CD4-positive, alpha-beta T cell treated with Interleukin-15 for 1 hour (primary cell): ENCODE measurements at regions not wholly inside any gene's neighbourhood (a gene's known extent, or its start where the extent isn't known, plus 50 kb on each side); places are given as distances from the start of the nearest gene placed in this dataset.
"Not testable (repeated sequence)": the region's sequence is repeated elsewhere in the genome, so short reads cannot be mapped to it uniquely, and the experiment has no call there.

Source experiments
- DNase-seq: peaks from one replicate; pipeline ENCODE4 v3.0.0-alpha.2; 2020

DNA sequence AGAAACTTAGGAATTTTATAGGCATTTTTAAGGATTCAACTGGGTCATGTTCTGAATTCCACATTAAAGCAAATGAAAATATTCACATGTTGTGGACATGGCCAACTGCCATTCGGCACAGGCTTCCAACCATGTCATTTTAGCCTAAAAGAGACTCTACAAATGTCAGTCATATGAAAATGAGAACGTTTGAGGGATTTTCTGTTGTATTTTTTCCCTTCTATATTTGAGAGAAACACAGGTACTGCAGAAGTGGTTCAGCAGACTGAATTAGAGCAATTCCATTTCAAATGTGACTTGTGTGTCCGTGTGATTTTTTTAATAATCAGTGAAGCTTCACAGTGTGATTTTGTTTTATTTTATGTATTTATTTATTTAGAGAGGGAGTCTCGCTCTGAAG lies 124.3 kb downstream of the TP53TG3F start:
- not testable (repeated sequence) for DNase-seq

- not testable (repeated sequence) for DNase-seq
Observed at GRCh38 chr16:33588589-33588988, 129.2 kb downstream of the TP53TG3F start.

DNA sequence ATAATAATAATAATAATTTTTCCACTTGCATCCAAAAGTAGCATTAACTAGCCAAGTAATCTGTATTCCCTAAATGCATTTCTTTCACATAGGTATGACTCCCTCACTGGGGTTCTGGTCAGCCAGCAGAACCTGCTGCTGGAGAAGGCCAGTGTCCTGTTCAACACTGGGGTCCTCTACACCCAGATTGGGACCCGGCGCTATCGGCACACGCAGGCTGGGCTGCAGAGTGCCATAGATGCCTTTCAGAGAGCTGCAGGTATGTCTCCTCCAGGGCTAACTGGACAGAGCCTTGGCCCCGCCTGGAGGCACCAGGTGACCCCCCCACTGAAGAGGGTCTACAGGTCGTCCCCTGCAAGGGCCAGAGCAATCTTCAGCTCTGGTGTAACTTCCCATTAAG lies 133.9 kb downstream of the TP53TG3F start:
- not testable (repeated sequence) for DNase-seq

DNA sequence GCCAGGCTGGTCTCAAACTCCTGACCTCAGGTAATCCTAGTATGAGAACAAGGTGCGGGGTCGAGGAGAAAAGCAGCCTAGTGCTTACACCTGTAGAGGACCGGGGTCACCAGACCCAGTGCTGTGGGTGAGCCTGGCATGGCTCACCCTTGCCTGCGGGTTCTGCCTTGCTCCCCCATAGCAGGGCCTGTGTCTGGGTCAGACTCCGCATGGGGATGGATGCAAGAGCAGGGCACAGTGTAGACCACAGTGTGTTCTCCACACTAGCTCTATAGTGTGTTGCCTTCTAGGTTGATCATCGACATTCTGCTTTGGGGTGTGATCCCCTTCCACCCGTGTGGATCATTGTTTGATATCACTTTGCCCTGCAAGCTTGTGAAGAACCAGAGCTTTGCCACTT lies 135.7 kb downstream of the TP53TG3F start:
- not testable (repeated sequence) for DNase-seq

DNA sequence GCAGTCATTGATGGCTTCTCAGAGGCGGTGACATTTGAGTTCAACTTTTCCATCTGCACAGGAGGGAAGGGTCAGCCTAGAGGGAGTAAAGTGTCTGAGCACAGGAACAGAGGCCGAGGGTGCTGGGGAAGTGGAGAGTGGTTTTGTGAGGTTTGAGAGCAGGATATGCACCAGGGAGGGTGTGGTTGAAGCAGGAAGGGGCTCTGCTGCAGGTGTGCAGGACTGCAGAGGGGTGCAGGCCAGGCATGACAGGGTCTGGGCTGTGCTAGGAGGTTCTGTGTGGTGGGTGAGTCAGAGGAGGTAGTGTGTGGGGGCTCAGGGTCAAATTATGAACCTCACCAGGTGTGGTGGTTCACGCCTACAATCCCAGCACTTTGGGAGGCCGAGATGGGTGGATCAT lies 141.6 kb downstream of the TP53TG3F start:
- DNase-seq: not testable (repeated sequence)

GRCh38 chr16:33623535-33624077 lies 164.2 kb downstream of the TP53TG3F start:
- not testable (repeated sequence) for DNase-seq

DNA sequence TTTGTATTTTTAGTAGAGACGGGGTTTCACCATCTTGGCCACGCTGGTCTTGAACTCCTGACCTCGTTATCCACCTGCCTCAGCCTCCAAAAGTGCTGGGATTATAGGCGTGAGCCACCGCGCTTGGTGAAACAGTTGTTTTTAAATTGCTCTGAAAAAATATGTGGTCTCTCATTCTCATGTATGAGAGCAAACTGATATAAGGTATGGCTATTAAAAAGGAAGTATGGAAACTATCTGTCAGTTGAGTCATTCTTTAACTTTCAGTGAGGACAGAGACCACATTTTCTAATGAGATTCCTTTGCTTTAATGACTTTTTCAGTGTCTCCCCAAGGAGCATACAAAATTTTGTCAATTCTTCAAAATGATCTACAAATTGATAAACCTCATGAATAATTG lies 169.5 kb downstream of the TP53TG3F start:
- not testable (repeated sequence) for DNase-seq

DNA sequence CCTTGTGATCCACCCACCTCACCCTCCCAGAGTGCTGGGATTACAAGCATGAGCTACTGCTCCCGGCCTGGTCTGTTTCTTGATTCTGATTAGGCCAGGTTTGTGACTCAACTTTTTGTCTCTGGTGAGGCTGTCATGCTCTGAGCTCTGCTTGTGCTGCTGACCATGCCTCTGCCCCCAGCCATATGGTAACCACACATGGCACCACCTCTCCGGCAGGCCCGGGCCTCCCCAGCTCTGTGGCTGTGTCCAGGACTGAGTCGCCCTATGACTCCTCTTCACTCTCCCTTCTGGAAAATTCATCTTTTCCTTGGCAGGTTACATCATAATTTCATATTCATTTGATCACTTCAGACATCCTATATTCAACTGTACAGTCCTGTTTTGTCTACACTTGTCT lies 172.3 kb downstream of the TP53TG3F start:
- DNase-seq: not testable (repeated sequence)

DNA sequence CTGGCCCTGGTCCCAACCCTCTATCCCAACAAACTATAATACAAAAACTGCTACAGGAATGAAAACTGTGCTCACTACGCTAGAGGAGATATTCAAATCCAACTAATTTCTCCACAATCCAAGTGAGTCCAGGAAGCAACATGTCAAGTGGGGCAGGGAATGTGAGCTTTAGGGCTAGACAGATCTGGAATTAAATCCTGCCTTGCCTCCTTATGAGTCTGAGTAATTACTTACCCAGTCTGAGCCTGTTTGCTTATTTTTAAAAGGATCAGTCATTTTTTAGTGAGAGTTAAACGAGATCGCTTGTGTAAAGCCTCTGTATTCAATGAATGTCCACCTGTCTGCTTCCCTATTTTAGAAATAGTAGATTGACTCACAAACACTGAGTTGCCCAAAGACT lies 174.6 kb downstream of the TP53TG3F start:
- not testable (repeated sequence) for DNase-seq

DNA sequence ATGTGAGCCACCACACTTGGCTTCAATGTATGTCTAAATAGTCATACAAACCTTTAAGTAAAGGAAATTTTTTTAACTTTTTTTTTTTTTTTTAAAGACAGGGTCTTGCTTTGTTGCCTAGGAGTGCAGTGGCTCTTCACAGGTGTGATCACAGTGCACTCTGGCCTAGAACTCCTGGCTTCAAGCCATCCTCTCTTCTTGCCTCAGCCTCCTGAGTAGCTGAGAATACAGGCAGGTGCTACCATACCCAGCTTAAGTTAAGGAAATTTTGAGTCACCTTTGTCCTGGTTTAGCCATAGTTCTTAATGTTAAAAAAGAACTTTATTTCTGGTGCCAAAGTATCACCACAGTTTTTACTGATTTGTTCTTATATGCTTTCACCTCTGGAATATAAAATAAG lies 177.3 kb downstream of the TP53TG3F start:
- DNase-seq: not testable (repeated sequence)

GRCh38 chr16:33643270-33643669 lies 183.9 kb downstream of the TP53TG3F start:
- DNase-seq: not testable (repeated sequence)

GRCh38 chr16:33643698-33644381 lies 184.4 kb downstream of the TP53TG3F start:
- DNase-seq: not testable (repeated sequence)

DNA sequence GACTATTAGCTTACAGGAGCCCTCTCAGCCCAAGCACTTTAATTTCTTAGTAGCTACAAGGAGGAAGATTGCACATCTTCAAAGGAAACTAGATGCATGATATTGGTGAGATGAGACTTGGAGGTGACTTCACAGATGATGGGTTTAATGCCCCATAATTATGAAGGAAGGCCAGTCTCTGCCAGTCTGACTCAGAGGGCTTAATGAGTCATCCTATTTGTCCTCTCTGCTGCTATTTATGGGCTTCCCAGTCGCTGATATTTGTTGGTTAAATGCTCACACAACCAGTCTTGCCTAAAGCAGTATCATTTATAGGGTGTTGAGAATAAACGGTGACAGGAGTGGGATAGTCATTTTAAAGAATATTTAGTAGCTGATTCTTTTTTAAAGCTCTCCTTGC lies 187.0 kb downstream of the TP53TG3F start:
- DNase-seq: not testable (repeated sequence)

DNA sequence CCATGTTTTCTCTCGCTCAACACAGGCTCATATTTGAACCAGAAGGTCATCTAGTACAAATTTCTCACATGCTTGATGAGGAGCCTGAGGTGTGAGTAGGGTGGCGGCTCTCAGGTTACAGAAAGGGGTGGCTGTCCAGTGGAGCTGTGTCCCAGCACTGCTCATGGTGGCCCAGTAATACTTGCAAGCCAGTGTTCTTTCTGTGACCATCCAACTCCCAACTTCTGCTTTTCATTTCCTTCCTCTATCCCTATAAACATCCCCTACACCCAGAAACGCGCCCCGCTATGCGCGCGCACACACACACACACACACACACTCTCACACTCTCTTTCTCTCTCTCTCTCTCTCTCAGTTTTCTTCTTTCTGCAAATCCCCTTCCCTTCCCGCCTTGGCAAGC lies 196.3 kb downstream of the TP53TG3F start:
- DNase-seq: not testable (repeated sequence)

DNA sequence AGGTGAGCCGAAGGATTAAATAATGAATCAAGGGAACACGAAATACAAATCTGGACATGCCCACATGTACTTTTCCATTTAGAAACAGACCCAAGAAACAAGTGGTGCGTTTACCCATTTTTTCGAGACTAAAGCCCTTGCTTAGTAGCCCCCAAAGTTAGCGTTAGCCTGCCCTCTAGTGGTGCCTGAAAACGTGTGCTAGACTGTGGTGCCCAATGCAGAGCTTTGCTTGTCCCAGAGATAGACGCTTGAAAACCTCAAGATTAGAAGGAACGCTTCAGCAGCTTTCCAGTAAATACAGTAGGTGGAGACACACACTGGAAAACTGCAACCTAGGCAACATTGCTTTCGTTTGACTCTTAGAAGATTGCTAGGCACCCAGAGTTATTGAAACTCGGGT lies 197.0 kb downstream of the TP53TG3F start:
- DNase-seq: not testable (repeated sequence)

GRCh38 chr16:33657717-33658116 lies 198.3 kb downstream of the TP53TG3F start:
- not testable (repeated sequence) for DNase-seq

DNA sequence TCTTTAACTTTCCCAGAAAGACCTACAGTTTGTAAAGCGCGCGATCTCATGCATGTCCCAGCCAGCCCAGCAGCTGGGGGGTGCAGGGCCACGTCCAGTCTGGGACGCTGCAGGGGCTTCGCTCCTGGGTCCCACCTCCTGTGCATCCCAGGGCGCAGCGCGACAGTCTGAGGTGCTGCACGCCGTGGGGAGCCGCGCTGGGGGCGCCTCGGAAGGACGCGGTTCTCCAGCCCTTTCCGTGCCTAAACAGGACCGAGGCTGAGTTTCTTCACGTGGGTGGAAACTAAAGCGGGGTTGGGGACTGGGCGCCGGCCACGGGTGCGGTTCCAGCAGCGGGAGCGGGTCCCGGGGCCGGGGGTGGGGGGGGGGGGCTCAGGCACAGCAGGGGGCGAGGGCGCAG lies 221.4 kb downstream of the TP53TG3F start:
- not testable (repeated sequence) for DNase-seq

GRCh38 chr16:33700320-33700719 lies 240.9 kb downstream of the TP53TG3F start:
- DNase-seq: not testable (repeated sequence)

DNA sequence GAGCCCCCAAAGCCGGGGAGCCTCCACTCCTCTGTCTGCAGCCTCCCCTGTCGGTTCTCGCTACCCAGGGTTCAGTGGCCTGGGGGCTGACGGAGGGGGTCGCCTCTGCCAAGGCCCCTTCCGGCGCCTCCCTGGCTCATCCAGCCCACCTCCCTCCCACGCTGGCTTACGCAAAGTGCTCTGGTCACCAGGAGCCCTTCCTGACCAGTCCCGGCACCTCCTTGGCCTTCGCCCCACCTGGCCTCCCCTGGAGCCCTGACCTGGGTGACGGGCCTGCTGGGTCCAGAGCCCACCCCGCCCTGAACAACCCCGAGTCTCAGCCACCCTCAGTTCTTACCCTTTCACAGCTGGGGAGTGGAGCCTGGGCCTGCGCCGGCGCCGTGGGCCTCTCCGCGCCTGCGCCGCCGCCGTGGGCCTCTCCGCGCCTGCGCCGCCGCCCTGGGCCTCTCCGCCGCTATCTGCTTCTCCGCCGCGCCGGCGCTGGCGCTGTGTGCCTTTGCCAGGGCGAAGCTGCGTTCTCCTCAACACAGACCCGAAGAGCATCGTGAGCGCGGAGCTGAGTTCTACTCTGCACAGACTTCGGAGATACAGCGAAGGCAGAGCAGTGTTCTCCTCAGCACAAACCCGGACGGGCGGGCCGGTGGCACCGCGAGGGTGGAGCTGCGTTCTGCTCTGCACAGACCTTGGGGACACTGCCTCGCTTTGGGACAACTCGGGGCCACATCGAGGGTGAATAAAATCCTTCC lies 247.6 kb downstream of the TP53TG3F start:
- DNase-seq: not testable (repeated sequence)

DNA sequence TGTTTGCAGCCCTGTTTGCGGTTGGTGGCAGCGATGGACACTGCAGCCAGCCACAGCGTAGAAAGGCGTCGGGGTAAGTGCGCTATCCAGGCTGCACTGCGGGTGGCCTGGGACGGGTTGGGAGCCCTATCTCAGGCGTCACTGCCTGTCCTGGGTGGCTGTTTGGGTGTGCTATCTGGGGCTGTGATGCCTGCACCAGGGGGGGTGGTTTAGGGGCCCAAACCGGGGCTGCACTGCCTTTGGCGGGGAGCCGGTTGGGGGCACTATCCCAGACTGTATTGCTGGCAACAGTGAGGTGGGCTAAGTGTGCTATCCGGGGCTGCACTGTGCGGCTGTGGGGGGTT lies 248.2 kb downstream of the TP53TG3F start:
- DNase-seq: not testable (repeated sequence)

DNA sequence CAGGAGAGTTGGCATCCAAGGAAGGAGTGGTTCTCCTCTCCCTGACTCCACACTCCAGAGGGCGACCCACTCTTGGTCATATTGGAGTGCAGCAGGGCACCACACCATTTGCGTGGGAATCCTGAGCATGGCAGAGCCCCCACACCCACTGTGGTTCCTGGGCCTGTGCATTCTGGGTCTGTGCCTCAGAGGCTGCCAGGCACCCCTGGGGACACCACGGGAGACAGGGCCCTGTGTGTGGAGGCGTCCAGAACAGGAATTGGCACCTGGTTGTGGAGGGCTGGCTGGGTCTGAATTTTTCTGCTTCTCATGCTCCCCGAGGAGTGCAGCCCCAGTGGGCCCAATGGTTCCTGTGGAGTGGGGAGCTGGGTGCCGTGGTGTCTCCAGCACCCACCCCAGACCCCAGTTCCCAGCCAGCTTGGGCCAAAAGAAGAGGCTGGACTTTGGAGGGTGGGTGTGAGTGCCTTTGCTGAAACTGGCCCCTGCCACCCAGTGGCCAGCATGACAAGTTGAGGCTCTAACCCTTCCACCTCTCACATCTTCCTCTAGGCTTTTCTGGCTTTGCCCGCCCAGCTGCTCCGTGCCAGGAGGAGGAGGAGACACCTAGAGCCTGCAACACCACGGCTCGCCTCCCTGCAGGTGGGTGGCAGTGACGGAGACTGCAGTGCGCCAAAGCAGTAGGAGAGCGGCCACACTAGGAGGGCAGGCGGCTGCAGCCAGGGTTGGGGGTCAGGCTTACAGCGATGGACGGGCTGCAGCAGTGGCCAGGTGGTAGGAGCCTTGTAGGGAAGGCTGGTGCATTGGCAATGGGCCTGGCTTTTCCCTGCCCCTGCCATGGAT lies 250.7 kb downstream of the TP53TG3F start:
- DNase-seq: not testable (repeated sequence)

- not testable (repeated sequence) for DNase-seq
Observed at GRCh38 chr16:33710696-33711087, 251.3 kb downstream of the TP53TG3F start.

DNA sequence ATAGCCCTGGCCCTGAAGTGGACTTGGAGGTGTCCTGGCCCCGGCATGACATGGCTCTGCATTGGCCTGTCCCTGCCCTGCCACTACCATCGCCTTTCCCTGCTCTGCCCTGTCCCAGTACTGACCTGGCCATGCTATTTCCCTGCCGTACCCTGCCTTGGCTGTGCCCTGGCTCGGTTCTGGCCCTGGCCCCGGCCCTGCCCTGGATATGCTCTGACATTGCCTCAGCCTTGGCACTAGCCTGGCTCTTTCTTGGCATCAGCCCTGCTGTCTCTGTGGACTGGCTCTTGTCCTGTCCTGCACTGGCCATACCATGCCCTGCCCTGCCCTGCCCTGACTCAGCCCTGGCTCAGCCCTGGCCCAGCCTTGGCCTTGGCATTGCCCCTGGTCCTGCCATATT lies 252.2 kb downstream of the TP53TG3F start:
- DNase-seq: not testable (repeated sequence)
